Ishikawa (cell line): ENCODE measurements at regions not wholly inside any gene's neighbourhood (a gene's known extent, or its start where the extent isn't known, plus 50 kb on each side); places are given as distances from the start of the nearest gene placed in this dataset.

Experiments
- CEBPB ChIP-seq: IDR thresholded peaks from 2 replicates; pipeline ENCODE4 v1.6.1; 2012
- EGR1 ChIP-seq: IDR thresholded peaks from 2 replicates; pipeline ENCODE4 v1.6.1; 2012
- EP300 ChIP-seq: IDR thresholded peaks from 2 replicates; pipeline ENCODE4 v1.6.1; 2012; ENCODE audit warnings: borderline replicate concordance
- FOXM1 ChIP-seq: IDR thresholded peaks from 2 replicates; pipeline ENCODE4 v1.6.1; 2012; ENCODE audit warnings: low read depth, borderline replicate concordance
- RAD21 ChIP-seq: IDR thresholded peaks from 2 replicates; pipeline ENCODE4 v1.6.1; 2012; ENCODE audit warnings: low read depth
- TCF12 ChIP-seq: IDR thresholded peaks from 2 replicates; pipeline ENCODE4 v1.6.1; 2012; ENCODE audit warnings: low read depth
- TEAD4 ChIP-seq: IDR thresholded peaks from 2 replicates; pipeline ENCODE4 v1.6.1; 2012
- YY1 ChIP-seq: IDR thresholded peaks from 2 replicates; pipeline ENCODE4 v1.6.1; 2012; ENCODE audit warnings: low read depth
- TF ChIP-seq, protein P1 (sequence below): IDR thresholded peaks from 2 replicates; pipeline ENCODE4 v1.6.1; 2012
- TF ChIP-seq, protein P2 (sequence below): IDR thresholded peaks from 2 replicates; pipeline ENCODE4 v1.6.1; 2012; ENCODE audit warnings: low read depth, mild to moderate bottlenecking

DNA sequence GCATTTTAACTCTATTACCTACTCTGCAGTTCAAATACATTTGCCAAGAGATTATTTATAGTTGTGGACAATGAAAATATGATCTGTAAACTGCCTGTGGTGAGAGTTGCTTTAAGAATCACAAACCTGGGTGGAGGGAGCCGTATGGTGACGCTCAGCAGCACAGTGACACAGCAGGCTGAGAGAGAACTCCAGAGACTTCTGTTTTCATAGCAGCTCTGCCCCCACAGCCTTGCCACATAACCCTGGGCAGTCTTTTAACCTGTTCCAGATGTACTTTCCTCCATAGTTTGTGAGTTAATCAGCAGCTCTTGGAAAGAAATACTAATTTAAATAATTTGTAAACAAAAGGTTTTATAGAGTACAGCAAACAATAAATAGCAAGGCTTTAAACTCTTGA lies 450.5 kb downstream of the ELAVL2 start:
- TF ChIP-seq TEAD4 (no peak), EP300 (no peak), YY1 (no peak), EGR1 (no peak), CEBPB (no peak), TCF12 (no peak), RAD21 (no peak), FOXM1 (no peak)
- TF ChIP-seq, protein P1, sequence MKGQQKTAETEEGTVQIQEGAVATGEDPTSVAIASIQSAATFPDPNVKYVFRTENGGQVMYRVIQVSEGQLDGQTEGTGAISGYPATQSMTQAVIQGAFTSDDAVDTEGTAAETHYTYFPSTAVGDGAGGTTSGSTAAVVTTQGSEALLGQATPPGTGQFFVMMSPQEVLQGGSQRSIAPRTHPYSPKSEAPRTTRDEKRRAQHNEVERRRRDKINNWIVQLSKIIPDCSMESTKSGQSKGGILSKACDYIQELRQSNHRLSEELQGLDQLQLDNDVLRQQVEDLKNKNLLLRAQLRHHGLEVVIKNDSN, result no peak
- TF ChIP-seq, protein P2, sequence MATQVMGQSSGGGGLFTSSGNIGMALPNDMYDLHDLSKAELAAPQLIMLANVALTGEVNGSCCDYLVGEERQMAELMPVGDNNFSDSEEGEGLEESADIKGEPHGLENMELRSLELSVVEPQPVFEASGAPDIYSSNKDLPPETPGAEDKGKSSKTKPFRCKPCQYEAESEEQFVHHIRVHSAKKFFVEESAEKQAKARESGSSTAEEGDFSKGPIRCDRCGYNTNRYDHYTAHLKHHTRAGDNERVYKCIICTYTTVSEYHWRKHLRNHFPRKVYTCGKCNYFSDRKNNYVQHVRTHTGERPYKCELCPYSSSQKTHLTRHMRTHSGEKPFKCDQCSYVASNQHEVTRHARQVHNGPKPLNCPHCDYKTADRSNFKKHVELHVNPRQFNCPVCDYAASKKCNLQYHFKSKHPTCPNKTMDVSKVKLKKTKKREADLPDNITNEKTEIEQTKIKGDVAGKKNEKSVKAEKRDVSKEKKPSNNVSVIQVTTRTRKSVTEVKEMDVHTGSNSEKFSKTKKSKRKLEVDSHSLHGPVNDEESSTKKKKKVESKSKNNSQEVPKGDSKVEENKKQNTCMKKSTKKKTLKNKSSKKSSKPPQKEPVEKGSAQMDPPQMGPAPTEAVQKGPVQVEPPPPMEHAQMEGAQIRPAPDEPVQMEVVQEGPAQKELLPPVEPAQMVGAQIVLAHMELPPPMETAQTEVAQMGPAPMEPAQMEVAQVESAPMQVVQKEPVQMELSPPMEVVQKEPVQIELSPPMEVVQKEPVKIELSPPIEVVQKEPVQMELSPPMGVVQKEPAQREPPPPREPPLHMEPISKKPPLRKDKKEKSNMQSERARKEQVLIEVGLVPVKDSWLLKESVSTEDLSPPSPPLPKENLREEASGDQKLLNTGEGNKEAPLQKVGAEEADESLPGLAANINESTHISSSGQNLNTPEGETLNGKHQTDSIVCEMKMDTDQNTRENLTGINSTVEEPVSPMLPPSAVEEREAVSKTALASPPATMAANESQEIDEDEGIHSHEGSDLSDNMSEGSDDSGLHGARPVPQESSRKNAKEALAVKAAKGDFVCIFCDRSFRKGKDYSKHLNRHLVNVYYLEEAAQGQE, result no peak
